Endothelial cell of umbilical vein (primary cell): ENCODE measurements at regions not wholly inside any gene's neighbourhood (a gene's known extent, or its start where the extent isn't known, plus 50 kb on each side); places are given as distances from the start of the nearest gene placed in this dataset.

ENCODE experiments used
- EZH2 ChIP-seq: IDR thresholded peaks from 2 replicates; pipeline ENCODE4 v1.6.1; 2012; ENCODE audit warnings: borderline replicate concordance, low read depth, mild to moderate bottlenecking, moderate library complexity, low read length, inconsistent platforms; ENCODE audit not compliant: severe bottlenecking
- FOS ChIP-seq: IDR thresholded peaks from 2 replicates; pipeline ENCODE4 v1.6.1; 2011; ENCODE audit warnings: mild to moderate bottlenecking, low read length, moderate library complexity, borderline replicate concordance; ENCODE audit not compliant: insufficient read depth
- GATA2 ChIP-seq: IDR thresholded peaks from 2 replicates; pipeline ENCODE4 v1.7.0; 2011; ENCODE audit warnings: low read depth, mild to moderate bottlenecking, moderate library complexity, mixed read lengths, low read length; ENCODE audit not compliant: insufficient read length, insufficient read depth
- POLR2A ChIP-seq: IDR thresholded peaks from 2 replicates; pipeline ENCODE4 v1.6.1; 2012; ENCODE audit warnings: low read depth, mild to moderate bottlenecking, control low read depth, low read length
- POLR2AphosphoS5 ChIP-seq: IDR thresholded peaks from 2 replicates; pipeline ENCODE4 v1.6.1; 2012; ENCODE audit warnings: low read depth, mild to moderate bottlenecking, control low read depth, low read length, moderate library complexity; ENCODE audit not compliant: insufficient read depth
- TF ChIP-seq, protein P1 (sequence below), 2 donors: IDR thresholded peaks; 1 replicate in 1 of 2; 2 replicates in 1 of 2; pipeline ENCODE4 v1.5.1; 2011; ENCODE audit warnings: low read length in 2 of 2, mild to moderate bottlenecking in 2 of 2, moderate library complexity in 2 of 2, control low read depth in 1 of 2, inconsistent platforms in 1 of 2, low read depth in 1 of 2; ENCODE audit not compliant: insufficient read depth in 1 of 2; ENCODE audit errors: extremely low read depth in 1 of 2
- TF ChIP-seq, protein P2 (sequence below): IDR thresholded peaks from 2 replicates; pipeline ENCODE4 v1.6.1; 2011; ENCODE audit not compliant: insufficient read depth, insufficient read length

DNA sequence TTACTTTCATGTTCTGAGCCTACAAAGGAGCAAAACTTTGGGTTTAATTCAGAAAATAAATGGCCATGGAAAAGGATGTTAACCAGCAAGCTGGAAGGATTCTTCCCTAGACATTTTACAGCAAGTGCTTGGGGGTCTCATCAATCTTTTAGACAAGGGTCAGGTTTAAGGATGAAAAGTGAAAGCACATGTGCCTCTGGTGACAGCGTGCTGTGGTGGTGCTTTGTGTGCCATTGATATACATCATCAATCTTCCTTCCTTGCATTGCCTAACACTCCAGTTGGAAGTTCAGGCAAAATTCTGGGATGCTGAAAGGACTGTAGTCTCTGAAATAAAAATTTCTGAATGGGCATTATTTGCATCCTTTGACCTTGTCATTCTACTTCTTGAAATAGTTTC is 171.2 kb downstream of the KCNE4 start:
- TF ChIP-seq POLR2A (no peak), GATA2 (no peak), FOS (no peak), EZH2 (no peak), POLR2AphosphoS5 (no peak)
- TF ChIP-seq, protein P1, sequence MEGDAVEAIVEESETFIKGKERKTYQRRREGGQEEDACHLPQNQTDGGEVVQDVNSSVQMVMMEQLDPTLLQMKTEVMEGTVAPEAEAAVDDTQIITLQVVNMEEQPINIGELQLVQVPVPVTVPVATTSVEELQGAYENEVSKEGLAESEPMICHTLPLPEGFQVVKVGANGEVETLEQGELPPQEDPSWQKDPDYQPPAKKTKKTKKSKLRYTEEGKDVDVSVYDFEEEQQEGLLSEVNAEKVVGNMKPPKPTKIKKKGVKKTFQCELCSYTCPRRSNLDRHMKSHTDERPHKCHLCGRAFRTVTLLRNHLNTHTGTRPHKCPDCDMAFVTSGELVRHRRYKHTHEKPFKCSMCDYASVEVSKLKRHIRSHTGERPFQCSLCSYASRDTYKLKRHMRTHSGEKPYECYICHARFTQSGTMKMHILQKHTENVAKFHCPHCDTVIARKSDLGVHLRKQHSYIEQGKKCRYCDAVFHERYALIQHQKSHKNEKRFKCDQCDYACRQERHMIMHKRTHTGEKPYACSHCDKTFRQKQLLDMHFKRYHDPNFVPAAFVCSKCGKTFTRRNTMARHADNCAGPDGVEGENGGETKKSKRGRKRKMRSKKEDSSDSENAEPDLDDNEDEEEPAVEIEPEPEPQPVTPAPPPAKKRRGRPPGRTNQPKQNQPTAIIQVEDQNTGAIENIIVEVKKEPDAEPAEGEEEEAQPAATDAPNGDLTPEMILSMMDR (IDR thresholded peaks at IDR 0.05; ENCODE audit: extremely low read depth in 1 of 2, insufficient read depth in 1 of 2, low read depth in 1 of 2, low read length in 2 of 2): no peak
- TF ChIP-seq, protein P2, sequence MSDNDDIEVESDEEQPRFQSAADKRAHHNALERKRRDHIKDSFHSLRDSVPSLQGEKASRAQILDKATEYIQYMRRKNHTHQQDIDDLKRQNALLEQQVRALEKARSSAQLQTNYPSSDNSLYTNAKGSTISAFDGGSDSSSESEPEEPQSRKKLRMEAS: no peak
